ENCODE measurements at regions not wholly inside any gene's neighbourhood (a gene's known extent, or its start where the extent isn't known, plus 50 kb on each side); places are given as distances from the start of the nearest gene placed in this dataset.

- intact Hi-C loops (cut with DNase I, micrococcal nuclease), result no loop called here
- ATAC-seq, result no peak
- no peak overlapping the region for H3K4me3 ChIP-seq
- no peaks in the 10 kb centered on the region for H3K36me3 ChIP-seq (ENCODE audit: low read depth)
- H3K4me1 ChIP-seq (ENCODE audit: low read depth), result no peaks in the 10 kb centered on the region
- TF ChIP-seq CTCF (IDR thresholded peaks at IDR 0.05), result no peak
- peaks cover 5% of the 10 kb centered on the region for H3K9me3 ChIP-seq
- no peak for DNase-seq
Observed at GRCh38 chr9:106580546-106580945, 282.4 kb upstream of the ZNF462 start.

- TF ChIP-seq CTCF (IDR thresholded peaks at IDR 0.05), result no peak
- intact Hi-C loops (cut with DNase I, micrococcal nuclease), result no loop called here
- no peak for DNase-seq
- no peaks in the 10 kb centered on the region for H3K4me1 ChIP-seq (ENCODE audit: low read depth)
- no peak for ATAC-seq
- H3K4me3 ChIP-seq, result no peak overlapping the region
- H3K36me3 ChIP-seq (ENCODE audit: low read depth), result no peaks in the 10 kb centered on the region
- peaks cover 5% of the 10 kb centered on the region for H3K9me3 ChIP-seq
Observed at GRCh38 chr9:106581973-106582372, 281.0 kb upstream of the ZNF462 start.

- no peak for TF ChIP-seq CTCF (IDR thresholded peaks at IDR 0.05)
- Histone ChIP-seq H3K4me1 (ENCODE audit: low read depth) (no peaks in the 10 kb centered on the region), H3K36me3 (ENCODE audit: low read depth) (no peaks in the 10 kb centered on the region), H3K9me3 (peaks cover 3% of the 10 kb centered on the region), H3K4me3 (no peak overlapping the region)
- DNase-seq (no peak), ATAC-seq (no peak)
- intact Hi-C loops (cut with DNase I, micrococcal nuclease), result no loop called here
Observed at GRCh38 chr9:106583751-106584150, 279.2 kb upstream of the ZNF462 start.

GRCh38 chr9:106587042-106587441 lies 275.9 kb upstream of the ZNF462 start:
- no peaks in the 10 kb centered on the region for H3K4me1 ChIP-seq (ENCODE audit: low read depth)
- ATAC-seq, result no peak
- H3K4me3 ChIP-seq, result no peak overlapping the region
- no peak for TF ChIP-seq CTCF (IDR thresholded peaks at IDR 0.05)
- DNase-seq, result no peak
- H3K9me3 ChIP-seq, result no peaks in the 10 kb centered on the region
- intact Hi-C loops (cut with DNase I, micrococcal nuclease), result no loop called here
- no peaks in the 10 kb centered on the region for H3K36me3 ChIP-seq (ENCODE audit: low read depth)

- H3K4me3 ChIP-seq, result no peak overlapping the region
- no peak for ATAC-seq
- intact Hi-C loops (cut with DNase I, micrococcal nuclease), result no loop called here
- DNase-seq, result no peak
- H3K9me3 ChIP-seq, result no peaks in the 10 kb centered on the region
- TF ChIP-seq CTCF (IDR thresholded peaks at IDR 0.05), result no peak
- H3K4me1 ChIP-seq (ENCODE audit: low read depth), result no peaks in the 10 kb centered on the region
- H3K36me3 ChIP-seq (ENCODE audit: low read depth), result no peaks in the 10 kb centered on the region
Observed at GRCh38 chr9:106588626-106589025, 274.3 kb upstream of the ZNF462 start.

- Histone ChIP-seq H3K36me3 (ENCODE audit: low read depth) (no peaks in the 10 kb centered on the region), H3K4me3 (no peak overlapping the region), H3K4me1 (ENCODE audit: low read depth) (no peaks in the 10 kb centered on the region), H3K9me3 (no peaks in the 10 kb centered on the region)
- ATAC-seq (no peak), DNase-seq (no peak)
- TF ChIP-seq CTCF (IDR thresholded peaks at IDR 0.05), result no peak
- intact Hi-C loops (cut with DNase I, micrococcal nuclease), result no loop called here
Observed at GRCh38 chr9:106590759-106591505, 272.0 kb upstream of the ZNF462 start.
